Right hindlimb (tissue), 1 donor: ENCODE measurements at regions not wholly inside any gene's neighbourhood (a gene's known extent, or its start where the extent isn't known, plus 50 kb on each side); places are given as distances from the start of the nearest gene placed in this dataset.

Source experiments
- DNase-seq: peaks from one replicate; pipeline ENCODE4 v3.0.0-alpha.2; 2018

- DNase-seq: no peak
Observed at GRCh38 chr5:143581649-143582048, 178.2 kb upstream of the NR3C1 start.

DNA sequence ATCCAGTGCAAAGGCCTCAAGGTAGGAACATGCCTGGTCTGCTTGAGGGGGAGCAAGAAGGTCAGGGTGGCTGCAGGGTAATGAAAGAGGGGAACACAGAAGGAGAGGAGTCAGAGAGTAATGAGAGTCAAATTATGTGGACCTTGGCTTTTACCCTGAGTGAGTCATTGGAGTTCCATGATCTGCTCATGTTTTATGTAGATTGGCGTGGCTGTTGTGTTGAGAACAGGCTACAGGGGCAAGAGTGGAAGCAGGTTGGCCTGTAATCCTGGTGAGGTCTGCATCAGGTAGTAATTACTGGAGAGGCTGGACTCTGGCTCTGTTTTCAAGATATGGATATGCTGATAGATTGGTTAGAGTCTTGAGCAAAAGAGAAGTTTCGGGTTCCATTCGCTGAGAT is 177.7 kb upstream of the NR3C1 start:
- no peak for DNase-seq

DNA sequence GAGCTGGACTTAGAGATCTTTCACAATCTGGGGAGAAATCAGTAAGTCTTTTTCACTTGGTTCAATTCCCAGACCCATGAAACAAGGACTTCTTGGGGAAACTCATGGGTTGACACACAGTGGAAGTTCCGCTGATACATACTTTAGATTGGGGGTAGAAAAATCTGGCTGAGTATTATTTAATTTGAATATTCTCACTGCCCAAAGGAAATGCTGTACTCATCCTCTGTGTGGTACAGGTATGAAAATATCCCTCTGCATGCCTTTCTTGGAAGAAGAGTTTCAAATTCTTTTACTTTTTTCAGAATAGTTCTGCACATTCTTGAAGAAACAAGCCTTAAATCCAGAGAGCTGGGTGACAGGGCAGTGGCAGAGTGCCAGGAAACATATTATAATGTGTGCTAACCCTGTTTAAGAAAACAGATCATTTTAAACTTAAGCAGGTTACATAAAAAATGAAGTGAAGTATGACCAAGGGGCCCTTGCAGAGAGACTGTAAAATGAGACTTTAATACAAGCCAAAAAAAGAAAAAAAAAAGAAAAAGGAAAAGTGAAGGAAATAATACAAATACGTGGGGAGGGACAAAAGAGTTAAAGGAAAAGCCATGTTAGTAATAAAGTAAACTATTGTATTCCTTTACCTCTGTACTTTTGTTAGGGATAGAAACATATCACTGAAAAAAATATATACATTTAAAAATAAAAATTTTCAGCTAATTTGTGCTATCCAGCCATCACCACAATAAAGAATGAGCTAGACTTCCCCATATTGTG is 173.4 kb upstream of the NR3C1 start:
- peak; percentile 65 for DNase-seq

DNA sequence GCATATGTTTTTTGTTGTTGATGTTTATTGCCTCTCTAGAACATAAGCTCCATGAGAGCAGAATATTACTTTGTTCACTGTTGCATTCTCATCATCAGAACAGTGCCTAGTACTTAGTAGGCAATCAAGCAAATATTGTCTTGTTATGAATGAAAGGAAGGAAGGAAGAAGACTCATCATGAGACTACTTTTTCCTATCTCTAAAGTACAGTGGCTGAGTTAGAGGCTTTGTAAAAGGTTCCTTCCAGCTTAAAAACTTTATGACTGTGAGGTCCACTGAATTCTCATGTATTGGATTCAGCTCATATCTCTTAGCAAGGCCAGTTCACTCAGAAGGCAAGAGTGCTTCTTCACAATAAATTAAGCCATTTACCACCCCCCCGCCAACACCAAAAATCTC is 171.8 kb upstream of the NR3C1 start:
- DNase-seq: no peak

DNA sequence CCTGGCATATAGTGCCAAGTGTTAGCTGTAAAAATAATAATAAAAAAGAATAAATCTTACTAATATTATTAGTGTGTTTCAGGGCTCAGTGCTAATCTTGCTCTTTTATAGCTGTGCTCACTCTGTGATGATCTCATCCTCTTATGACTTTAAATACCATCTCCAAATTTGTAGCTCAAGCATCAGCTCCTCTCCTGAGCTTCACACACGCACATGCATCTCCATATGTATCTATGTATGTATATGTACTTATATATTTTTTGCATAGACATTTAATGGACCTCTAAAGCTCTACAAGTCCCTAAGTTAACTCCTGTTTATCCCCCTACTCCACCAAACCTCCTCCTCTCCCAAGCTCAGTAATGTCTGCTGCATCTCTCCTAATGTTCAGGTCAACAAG is 170.8 kb upstream of the NR3C1 start:
- DNase-seq: no peak

DNA sequence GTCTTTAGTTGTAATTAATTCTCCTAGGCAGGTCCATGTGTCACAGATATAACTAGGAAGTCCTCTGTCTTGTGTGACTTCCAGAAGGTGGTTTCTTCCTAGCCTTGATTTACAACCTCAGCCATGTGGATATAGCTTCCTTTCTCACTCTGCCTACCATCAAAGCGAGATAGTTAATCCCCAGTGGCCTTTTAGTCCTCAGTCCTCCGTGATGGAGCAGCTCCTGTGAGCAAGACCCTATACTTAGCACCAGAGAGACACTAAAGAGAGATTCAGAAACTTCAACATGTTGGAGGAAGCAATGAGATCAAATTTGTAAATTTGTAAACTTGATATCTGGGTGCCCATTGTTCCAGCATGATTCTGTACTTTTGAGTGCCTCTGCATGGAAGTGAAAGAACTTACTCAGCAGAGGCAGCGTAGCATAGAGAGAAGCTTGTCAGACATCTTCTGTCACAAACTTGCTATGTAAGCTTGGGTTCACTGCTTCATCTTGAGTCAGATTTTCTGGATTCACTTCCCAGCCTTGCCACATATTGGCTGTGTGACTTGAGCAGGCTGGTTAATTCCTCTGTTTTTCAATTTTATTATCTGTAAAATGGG is 170.2 kb upstream of the NR3C1 start:
- DNase-seq: no peak

- no peak for DNase-seq
Observed at GRCh38 chr5:143572671-143573070, 169.2 kb upstream of the NR3C1 start.

- DNase-seq: no peak
Observed at GRCh38 chr5:143571642-143572624, 168.4 kb upstream of the NR3C1 start.

GRCh38 chr5:143570989-143571388 is 167.5 kb upstream of the NR3C1 start:
- DNase-seq: no peak

DNA sequence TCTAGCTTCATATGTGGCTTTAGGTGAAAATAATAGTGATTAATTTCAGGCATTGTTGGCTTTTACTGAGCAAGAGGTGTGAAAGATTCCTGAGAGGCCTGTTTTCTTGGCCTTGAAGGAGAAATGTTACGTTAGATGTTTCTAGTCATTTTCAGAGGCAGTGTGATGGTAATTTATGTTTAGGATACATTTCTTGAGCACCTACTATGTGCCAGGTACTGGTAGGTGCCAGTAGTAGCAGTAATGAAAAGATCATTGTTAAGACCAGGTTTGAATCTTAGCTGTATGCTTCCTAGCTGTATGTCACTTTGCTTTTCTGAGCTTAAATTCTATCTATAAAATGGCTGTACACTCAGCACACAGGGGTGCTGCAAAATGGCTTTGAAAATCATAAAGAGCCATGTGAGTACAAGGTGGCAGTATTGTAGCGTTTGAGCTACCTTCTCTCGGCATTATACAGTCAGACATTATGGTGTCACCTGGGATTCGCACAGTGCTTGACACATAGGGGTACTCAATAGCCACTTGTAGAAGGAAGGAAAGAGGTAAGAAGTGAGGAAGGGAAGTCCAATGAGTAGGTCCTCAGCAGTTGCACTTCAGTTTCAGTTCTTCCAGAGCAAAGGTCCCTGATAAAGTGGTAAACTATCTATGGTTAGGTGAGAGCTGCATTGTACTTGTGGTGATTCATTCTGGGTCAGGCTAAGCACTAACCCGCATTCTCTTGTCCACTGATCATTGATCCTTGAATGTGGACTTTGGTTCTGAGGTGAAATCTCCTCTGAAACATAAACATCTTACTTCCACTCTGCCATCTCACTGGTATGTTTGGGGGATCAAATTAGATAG is 166.5 kb upstream of the NR3C1 start:
- no peak for DNase-seq

- DNase-seq: peak; percentile 50
Observed at GRCh38 chr5:143569213-143569701, 165.8 kb upstream of the NR3C1 start.

- no peak for DNase-seq
Observed at GRCh38 chr5:143567583-143568504, 164.4 kb upstream of the NR3C1 start.

- DNase-seq: no peak
Observed at GRCh38 chr5:143566139-143566538, 162.7 kb upstream of the NR3C1 start.

DNA sequence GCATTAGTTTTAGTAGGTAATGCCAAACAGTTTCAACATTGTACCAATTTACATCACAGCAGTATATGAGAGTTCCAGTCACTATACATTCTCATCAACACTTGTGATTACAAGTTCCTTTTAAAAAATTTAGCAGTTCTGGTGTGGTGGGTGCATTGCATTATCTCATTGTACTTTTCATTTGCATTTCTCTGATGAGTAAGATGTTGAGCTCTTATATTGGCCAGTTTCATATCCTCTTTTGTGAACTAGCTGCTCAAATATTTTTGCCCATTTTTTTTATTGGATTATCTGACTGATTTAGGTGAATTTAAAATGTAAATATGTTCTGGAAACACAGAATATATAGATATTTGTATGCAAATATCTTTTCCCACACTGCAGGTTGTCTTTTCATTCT is 160.9 kb upstream of the NR3C1 start:
- no peak for DNase-seq

DNA sequence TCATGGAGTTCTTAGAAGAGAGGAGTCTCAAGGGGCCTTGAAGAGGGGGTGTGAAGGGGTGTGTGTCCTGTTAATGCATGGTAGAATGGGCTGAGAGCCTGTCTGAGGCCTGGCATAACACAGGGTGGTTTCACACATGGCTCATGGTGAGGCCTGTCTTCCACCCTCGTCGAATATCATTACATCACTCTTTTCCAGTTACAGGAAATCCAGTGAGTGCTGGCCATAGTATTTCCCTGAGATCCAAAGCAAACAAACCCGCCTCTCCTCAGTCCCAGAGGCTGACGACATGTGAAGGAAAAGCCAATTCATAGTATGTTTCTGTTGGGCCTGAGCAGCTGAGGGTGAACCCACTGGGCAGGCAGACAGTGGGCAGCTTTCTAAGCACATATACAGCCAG is 159.4 kb upstream of the NR3C1 start:
- DNase-seq: peak; percentile 75

DNA sequence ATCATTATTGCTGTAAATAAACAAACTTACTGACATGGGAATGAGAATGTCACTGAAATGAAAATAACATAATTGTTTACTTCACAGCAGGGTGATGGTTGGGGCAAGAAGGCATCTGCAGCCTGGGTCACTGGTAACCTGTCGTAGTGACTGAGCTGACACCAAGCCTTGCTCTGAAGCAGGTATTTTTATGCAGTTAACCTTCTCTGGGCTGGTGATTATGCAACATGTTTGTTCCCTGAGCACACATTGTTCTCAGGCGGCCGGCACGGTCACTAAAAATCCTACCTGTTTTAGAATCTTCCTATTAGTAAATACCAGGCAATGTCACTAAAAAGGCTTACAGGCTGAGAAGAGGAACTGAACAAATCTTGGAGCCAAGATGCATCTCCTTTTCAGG is 157.7 kb upstream of the NR3C1 start:
- no peak for DNase-seq

GRCh38 chr5:143560378-143560777 is 156.9 kb upstream of the NR3C1 start:
- no peak for DNase-seq

DNA sequence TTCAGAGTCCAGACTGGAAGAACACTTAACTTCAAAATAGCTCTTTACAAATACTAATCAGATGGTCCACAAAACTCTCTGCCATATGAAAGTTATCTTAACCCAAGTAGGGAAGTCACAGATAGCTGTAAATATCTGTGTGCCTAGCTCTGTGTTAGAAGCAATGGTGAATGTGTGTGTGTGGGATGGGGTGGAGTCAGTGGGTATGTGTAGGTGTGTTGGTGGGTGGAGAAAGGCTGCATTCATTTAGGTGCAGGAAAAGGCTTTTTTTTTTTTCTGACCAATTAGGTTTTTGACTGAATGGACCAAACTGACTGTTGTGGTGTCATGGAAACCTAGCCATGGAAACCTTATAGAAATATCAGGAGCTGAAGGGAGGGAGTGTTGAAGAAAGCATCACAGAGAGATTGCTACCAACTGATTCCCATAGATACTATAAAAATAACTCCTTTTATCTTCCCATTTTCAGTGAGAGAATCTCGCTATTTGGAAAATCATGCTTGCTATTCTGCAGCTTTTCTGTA is 156.2 kb upstream of the NR3C1 start:
- DNase-seq: no peak

DNA sequence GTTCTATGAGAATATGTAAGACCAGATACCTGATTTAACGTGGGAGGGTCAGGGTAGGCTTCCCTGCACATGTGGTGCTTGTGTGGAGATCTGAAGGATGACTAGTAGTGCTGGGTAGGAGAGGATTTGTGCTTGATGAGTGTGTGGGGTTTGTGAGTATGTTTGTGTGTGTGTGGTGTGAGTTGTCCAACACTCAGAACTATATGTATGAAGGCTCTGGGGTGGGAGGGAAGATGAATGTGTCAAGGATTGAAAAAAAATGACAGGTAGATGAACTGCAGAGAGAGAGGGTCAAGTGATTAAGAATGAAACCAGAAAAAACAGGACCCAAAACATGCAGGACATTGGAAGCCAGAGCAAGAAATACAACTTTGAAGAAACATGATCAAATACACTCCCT is 154.6 kb upstream of the NR3C1 start:
- no peak for DNase-seq

- DNase-seq: no peak
Observed at GRCh38 chr5:143557061-143557818, 153.8 kb upstream of the NR3C1 start.
